ENCODE measurements at regions not wholly inside any gene's neighbourhood (a gene's known extent, or its start where the extent isn't known, plus 50 kb on each side); places are given as distances from the start of the nearest gene placed in this dataset.

DNA sequence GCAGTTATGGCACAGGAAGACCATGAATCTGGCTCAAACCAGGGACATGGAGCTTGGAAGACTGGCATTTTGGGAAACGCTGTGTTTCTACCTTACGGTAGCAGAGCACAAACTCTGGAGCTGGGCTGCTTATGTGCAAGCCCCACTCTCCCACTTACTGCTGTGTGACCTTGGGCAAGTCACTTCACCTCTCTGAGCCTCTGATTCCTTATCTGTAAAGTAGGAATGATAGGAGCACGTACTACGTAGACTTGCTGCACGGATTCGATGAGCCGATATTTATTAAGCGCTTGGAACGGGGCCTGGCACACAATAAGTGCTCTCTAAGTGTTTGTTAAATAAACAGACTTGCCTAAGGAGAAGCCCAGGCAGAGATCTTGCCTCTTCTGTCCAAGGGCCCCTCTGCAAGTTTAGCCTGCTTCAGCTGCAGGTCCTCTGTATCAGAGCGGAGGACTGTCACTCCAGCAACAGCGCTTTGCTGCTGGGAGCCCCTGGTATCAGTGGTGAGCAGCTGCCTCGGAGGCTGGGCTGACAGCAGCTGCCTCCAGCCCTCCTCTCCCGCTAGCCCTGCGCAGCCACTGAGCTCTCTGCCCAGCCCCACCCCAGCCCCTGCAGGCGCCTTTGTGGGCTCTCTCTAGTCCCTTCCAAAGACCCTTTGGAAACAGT, 96.9 kb upstream of the ANO1 start:
- Histone ChIP-seq H3K27me3 (ENCODE audit: insufficient read depth, low read depth, severe bottlenecking) (peaks cover 3% of the 10 kb centered on the region), H3K36me3 (no peaks in the 10 kb centered on the region), H3K27ac (no peak overlapping the region), H3K4me3 (ENCODE audit: low read depth, low read length) (no peak overlapping the region), H3K9me3 (ENCODE audit: severe bottlenecking) (no peaks in the 10 kb centered on the region)
- peak; percentile 22 for DNase-seq
- TF ChIP-seq CTCF (IDR thresholded peaks at IDR 0.05; ENCODE audit: low read depth, low read length) = no peak

- H3K27me3 ChIP-seq (ENCODE audit: insufficient read depth, low read depth, severe bottlenecking) = peaks cover 3% of the 10 kb centered on the region
- TF ChIP-seq CTCF (IDR thresholded peaks at IDR 0.05; ENCODE audit: low read depth, low read length) = no peak
- DNase-seq = no peak
- H3K36me3 ChIP-seq = no peaks in the 10 kb centered on the region
- no peaks in the 10 kb centered on the region for H3K9me3 ChIP-seq (ENCODE audit: severe bottlenecking)
- no peak overlapping the region for H3K27ac ChIP-seq
- H3K4me3 ChIP-seq (ENCODE audit: low read depth, low read length) = no peak overlapping the region
Measured at GRCh38 chr11:69982690-69983570, 95.2 kb upstream of the ANO1 start.

GRCh38 chr11:69983571-69983877, 94.6 kb upstream of the ANO1 start:
- H3K9me3 ChIP-seq (ENCODE audit: severe bottlenecking) = no peaks in the 10 kb centered on the region
- no peak for TF ChIP-seq CTCF (IDR thresholded peaks at IDR 0.05; ENCODE audit: low read depth, low read length)
- peaks cover 3% of the 10 kb centered on the region for H3K27me3 ChIP-seq (ENCODE audit: insufficient read depth, low read depth, severe bottlenecking)
- no peak for DNase-seq
- H3K27ac ChIP-seq = no peak overlapping the region
- H3K4me3 ChIP-seq (ENCODE audit: low read depth, low read length) = no peak overlapping the region
- H3K36me3 ChIP-seq = no peaks in the 10 kb centered on the region

DNA sequence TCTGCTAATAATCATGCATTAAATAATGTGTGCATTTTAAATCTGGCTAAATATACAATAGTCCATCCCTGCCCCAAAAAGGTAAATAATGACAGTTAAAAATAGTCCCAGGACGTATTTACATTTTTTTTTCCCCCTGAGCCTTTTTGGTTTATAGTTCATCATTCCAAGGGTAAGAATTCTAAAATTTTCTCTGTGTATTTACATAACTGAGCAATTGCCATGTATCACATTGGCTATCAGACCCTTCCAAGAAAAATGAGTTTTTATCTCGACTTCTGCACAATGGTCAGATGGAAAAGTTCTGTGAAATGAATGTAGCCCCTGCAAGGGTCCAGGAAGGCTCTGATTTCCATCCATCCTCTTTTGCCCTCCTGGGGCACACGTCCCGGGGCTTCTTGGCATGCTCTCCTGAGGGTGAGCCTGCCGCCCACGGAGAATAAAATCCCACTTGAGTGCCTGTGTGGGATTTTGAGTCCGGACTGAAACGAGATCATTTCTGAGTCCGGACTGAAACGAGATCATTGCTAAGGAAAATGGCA, 94.1 kb upstream of the ANO1 start:
- H3K27ac ChIP-seq = no peak overlapping the region
- H3K36me3 ChIP-seq = no peaks in the 10 kb centered on the region
- no peaks in the 10 kb centered on the region for H3K9me3 ChIP-seq (ENCODE audit: severe bottlenecking)
- peaks cover 3% of the 10 kb centered on the region for H3K27me3 ChIP-seq (ENCODE audit: insufficient read depth, low read depth, severe bottlenecking)
- TF ChIP-seq CTCF (IDR thresholded peaks at IDR 0.05; ENCODE audit: low read depth, low read length) = no peak
- H3K4me3 ChIP-seq (ENCODE audit: low read depth, low read length) = no peak overlapping the region
- no peak for DNase-seq

DNA sequence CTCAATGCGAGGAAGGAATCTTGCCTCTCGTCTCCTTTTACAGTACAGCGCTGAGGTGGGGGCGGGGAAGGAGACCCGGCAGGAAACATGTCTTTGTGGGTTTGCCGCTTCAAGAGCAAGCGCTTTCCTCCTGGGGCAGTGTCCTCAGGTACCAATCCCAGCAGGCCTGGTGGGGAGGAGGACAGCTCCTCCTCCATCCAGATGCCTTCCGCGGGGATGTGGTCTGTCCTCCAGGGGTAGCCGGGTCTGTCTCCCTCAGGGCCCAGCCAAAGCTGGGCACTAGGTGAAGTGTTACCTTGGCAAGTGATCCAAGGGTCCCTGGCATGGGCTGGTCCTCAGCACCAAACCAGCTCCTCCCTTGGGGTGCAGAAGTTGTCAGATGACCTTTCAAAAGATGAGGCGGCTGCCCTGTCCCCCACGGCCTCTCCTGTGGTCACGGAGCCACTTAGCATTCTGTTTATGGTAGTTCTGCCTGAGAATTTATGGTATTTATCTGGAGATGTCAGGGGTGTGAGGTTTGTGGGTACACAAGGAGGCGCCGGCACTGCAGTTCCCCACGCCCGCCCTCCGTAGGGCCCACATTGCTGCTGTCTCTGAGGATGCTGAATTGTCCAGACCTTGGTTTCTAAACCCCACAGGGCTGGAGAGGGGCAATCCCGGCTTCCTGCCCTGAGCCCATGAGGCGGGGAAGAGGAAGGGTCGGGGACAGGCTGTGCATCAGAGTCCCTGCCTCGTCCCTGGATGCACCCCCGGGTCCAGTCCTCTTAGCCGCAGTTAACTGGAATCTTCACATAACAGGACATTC, 93.5 kb upstream of the ANO1 start:
- Histone ChIP-seq H3K27ac (no peak overlapping the region), H3K4me3 (ENCODE audit: low read depth, low read length) (no peak overlapping the region), H3K9me3 (ENCODE audit: severe bottlenecking) (no peaks in the 10 kb centered on the region), H3K36me3 (no peaks in the 10 kb centered on the region), H3K27me3 (ENCODE audit: insufficient read depth, low read depth, severe bottlenecking) (peaks cover 3% of the 10 kb centered on the region)
- TF ChIP-seq CTCF (IDR thresholded peaks at IDR 0.05; ENCODE audit: low read depth, low read length) = no peak
- no peak for DNase-seq
